NCI-H1436 treated with DMSO at 0.1 percent for 48 hours (cell line): ENCODE measurements at regions not wholly inside any gene's neighbourhood (a gene's known extent, or its start where the extent isn't known, plus 50 kb on each side); places are given as distances from the start of the nearest gene placed in this dataset.
"Not testable (repeated sequence)": the region's sequence is repeated elsewhere in the genome, so short reads cannot be mapped to it uniquely, and the experiment has no call there.

Source experiments
- DNase-seq: peaks from one replicate; lab custom pipeline; 2025; lab: John Stamatoyannopoulos, UW

DNA sequence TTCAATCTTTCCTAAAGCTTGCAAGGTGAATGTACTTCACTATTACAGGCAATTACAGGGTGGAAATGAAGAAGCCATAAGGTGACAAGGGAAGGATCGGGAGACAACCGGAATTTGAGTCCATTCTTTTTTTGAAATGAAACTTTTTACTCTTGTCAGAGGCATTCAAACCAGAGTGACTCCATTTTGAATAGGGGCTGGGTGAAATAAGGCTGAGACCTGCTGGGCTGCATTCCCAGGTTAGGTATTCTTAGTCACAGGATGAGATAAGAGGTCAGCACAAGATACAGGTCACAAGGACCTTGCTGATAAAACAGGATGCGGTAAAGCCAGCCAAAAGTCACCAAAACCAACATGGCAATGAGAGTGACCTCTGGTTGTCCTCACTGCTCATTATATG is 363.3 kb downstream of the TYW1 start:
- DNase-seq: no peak

- no peak for DNase-seq
Observed at GRCh38 chr7:67361150-67361549, 364.5 kb downstream of the TYW1 start.

DNA sequence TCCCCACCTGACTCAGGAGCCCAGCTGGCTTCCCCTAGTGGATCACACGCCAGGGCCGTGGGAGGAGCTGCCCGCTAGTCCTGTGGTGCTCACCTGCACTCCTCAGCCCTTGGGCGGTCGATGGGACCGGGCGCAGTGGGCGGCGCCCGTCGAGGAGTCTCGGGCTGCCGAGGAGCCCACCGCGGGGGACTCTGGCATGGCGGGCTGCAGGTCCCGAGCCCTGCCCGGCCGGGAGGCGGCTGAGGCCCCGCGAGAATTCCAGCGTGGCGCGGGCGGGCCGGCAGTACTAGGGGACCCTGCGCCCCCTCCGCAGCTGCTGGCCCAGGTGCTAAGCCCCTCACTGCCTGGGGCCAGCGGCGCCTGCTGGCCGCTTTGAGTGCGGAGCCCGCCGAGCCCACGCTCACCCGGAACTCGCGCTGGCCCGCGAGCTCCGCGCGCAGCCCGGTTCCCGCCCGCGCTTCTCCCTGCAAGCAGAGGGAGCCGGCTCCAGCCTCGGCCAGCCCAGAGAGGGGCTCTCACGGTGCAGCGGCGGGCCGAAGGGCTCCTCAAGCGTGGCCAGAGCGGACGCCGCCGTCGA is 367.9 kb downstream of the TYW1 start:
- DNase-seq: no peak

DNA sequence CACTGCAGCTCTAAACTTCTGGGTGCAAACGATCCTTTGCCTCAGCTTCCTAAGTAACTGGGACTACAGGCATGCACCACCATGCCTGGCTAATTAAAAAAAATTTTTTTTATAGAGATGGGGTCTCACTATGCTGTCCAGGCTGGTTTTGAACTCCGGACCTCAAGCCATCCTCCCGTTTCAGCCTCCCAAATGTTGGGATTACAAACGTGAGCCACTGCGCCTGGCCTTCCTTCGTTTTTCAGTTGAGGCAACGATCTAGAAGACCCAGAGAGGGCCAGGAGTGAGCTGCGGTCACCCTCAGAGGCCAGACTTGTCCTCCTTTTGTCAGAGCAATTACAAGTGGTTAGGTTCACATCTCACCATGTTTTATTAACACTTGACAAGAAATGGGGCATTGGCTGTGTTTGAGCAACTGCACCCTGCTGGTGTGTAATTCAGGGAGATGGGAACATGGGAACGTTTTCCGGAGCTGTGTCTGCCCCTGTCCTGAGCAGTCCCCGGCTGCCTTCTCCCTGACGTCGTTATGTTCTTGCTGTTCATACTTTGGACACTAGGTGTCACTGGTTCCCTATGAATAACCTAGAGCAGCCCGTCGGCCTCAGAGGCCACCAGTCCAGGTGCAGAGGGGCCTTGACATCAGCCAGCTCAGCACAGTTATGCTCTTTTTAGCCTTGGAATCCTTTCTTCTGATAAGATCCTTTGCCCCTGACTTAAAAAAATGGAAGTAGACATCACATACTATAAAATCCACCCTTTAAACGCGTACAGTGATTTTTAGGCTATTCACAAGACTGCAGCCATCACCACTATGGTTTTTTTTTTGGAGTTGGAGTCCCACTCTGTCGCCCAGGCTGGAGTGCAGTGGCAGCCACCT is 375.0 kb downstream of the TYW1 start:
- DNase-seq: no peak

GRCh38 chr7:67373389-67373788 is 376.8 kb downstream of the TYW1 start:
- DNase-seq: not testable (repeated sequence)

- DNase-seq: no peak
Observed at GRCh38 chr7:67375427-67375826, 378.8 kb downstream of the TYW1 start.

DNA sequence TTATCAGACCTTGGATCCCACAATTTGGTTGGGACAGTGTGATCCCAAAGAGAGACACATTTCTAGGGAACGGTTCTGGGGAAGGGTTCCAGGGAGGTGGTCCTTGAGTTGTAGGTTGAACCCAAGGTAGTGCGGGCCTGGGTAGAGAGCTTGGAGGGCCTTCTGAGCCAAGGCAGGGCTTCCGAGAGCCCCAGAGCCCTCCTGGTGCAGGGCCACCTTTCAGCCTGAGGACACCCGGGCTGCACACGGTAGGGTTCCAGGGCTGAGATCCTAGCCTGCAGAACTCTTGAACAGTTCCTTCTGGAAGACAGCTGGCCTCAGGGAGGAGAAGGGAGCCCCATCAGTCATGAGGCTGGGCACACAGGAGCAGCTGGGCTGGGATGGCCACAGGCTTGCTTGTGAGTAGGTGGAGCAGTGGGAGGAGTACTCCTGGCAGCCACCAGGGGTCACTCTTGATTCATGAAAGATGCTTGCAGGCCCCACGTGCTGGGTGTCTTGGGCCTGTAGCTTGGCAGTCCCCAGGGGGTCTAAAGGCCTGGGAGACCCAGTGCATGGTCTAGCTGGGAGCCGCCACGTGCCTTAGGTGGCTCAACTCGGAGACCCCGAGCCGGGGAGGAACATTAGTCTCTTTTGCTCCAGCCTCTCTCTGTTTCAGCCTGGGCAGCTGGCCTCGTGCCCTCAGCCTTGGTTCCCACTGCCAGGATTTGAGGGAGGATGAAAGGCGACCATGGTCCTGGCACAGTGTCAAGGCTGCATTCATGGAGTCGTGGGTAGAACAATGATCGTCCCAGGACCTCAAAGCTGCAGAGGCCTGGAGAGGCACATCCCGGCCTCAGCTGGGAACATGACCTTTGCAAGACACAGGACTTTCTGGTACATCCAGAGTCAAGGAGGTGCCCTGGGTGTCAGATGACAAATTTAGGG is 381.6 kb downstream of the TYW1 start:
- no peak for DNase-seq

DNA sequence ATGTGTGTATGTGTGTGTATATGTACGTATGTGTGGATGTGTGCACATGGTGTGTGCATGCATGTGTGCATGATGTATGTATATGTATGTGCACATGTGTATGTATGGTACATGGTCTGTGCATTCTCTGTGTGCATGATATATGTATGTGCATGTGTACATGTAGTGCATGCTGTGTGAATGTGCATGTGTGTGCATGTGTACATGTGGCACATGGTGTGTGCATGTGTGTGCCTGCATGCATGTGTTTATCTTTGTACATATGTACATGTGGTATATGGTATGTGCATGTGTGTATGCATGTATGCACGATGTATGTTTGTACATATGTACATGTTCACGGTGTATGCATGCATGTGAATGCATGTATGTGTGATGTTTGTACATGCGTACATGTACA is 383.7 kb downstream of the TYW1 start:
- no peak for DNase-seq

DNA sequence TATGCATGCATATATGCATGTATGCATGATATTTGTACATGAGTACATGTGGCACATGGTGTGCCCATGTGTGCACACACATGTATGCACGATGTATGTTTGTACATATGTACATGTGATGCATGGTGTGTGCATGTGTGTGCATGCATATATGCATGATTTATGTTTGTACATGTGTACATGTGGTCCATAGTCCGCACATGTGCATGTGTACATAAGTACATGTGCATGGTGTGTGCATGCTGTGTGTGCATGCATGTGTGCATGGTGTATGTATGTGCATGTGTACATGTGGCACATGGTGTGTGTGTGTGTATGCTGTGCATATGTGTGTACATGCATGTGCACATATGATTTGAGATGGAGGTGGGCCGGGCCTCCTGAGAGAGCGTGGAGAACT is 384.2 kb downstream of the TYW1 start:
- no peak for DNase-seq

DNA sequence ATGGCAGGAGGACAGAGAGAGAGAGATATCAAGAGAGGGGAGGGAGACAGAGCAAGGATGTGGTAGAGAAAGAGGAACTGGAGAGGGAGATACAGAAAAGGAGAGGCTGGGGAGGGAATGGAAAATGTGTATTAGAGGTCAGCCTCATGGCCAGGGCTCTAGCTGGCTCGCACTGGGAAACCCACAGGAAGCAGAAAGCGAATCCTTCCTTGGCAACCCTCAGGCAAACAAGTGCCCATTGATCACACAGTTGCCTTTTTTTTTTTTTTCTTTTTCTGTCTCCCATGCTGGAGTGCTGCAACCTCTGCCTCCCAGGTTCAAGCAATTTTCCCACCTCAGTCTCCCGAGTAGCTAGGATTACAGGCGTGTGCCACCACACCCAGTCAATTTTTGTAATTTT is 391.2 kb downstream of the TYW1 start:
- DNase-seq: no peak

GRCh38 chr7:67391168-67391567 is 394.5 kb downstream of the TYW1 start:
- DNase-seq: no peak

- DNase-seq: no peak
Observed at GRCh38 chr7:67392596-67393438, 396.2 kb downstream of the TYW1 start.

GRCh38 chr7:67393903-67394302 is 397.3 kb downstream of the TYW1 start:
- DNase-seq: no peak

- no peak for DNase-seq
Observed at GRCh38 chr7:67398916-67399315, 402.3 kb downstream of the TYW1 start.

DNA sequence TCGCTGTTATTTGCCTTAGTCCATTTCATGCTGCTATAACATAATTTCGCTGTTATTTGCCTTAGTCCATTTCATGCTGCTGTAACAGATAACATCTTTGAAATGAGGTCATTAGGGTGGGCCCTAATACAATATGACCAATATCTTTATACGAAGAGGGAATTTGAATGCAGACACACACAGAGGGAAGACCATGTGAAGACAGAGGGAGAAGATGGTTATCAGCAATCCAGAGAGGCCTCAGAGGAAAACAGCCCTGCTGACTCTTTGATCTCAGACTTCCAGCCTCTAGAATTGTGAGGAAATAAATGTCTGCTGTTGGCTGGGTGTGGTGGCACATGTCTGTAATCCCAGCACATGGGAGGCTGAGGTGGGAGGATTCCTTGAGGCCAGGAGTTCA is 404.9 kb downstream of the TYW1 start:
- DNase-seq: no peak

DNA sequence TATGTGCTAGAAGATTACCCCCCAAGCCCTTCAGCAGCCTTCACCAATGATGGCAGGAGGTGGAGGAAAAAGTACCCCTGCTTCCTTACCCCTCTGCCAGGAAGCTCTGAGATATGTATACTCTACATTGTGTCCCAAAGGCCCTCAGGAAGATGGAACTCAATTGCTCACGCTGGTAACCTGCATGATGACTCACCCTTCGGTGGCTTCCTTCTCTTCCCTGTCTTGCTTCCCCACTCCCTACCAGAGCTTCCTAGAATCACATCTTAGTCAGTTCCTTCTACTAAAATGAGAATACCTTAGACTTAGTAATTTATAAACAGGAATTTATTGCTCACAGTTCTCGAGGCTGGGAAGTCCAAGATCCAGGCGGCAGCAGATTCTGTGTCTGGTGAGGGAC is 405.6 kb downstream of the TYW1 start:
- no peak for DNase-seq

- no peak for DNase-seq
Observed at GRCh38 chr7:67406976-67407375, 410.3 kb downstream of the TYW1 start.

DNA sequence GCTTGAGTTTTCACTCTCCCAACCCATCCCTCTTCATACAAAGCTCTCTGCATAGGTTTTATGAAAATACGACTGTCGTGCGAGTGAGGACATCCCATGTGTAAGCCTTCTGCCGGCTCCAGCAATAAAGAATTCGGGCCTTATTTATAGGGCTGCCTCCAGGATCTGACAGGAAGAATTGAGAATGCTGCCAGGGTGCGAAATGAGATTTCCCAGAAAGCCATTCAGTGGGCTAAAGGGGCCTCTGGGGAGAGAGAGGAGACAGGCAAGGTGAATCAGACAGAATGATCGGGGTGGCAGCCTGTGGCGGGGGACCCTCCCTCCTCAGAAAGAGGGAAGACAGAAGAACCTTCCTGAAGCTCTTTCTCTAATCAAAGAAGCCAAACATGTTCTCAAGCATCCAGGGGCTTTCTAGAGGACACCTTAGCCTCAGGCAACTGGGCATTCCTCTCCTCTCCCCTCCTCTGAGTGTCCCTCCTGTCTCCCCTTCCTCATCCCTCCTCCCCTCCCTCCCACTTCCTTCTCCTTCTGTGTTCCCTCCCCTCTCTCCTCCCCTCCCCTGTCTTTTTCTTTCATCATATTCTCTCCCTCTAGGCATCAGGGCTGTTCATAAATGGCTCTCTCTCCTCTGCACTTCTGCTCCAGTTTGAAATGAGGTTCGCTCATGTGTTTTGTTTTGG is 410.9 kb downstream of the TYW1 start:
- no peak for DNase-seq

DNA sequence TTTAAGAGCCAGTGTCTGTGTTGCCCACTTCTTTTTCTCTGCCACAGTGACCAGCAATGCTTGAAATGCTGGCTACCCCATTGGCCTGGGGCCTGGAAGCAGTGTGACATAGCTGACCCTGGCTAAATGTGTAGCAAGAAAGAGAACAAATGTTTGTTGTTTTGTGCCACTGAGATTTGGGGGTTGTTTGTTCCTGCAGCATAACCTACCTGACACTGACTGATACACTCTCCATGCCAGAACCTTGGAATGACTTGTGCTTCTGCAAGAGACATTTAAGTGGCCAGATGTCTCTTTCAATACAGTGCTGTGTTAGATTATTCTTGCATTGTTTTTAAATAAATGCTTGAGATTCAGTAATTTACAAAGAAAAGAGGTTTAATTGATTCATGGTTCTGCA is 411.5 kb downstream of the TYW1 start:
- no peak for DNase-seq

- peak; percentile 54 for DNase-seq
Observed at GRCh38 chr7:67413670-67414069, 417.0 kb downstream of the TYW1 start.

DNA sequence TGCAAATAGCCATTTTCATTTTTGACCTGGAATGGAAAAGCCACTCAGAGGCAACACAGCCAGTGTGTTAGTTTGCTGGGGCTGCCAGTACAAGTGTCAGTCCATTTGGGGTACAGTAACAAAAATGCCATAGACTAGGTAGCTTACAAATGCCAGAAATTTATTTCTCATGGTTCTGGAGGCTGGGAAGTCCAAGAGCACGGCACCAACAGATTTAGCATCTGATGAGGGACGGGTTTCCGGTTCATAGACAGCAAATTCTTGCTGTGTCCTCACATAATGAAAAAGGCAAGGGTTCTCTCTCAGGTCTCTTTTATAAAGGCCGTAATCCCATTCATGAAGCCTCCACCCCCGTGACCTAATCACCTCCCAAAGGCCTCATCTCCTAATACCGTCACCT is 418.2 kb downstream of the TYW1 start:
- no peak for DNase-seq
